HG02588 (cell line): ENCODE measurements at regions not wholly inside any gene's neighbourhood (a gene's known extent, or its start where the extent isn't known, plus 50 kb on each side); places are given as distances from the start of the nearest gene placed in this dataset.

Experiments
- ATAC-seq: cut with Tn5 transposase; IDR thresholded peaks from one replicate; pipeline ENCODE4 v1.9.1; 2021; ENCODE audit warnings: mild to moderate bottlenecking, moderate library complexity; ENCODE audit not compliant: unreplicated experiment

GRCh38 chr5:2658881-2659470 is 92.5 kb downstream of the IRX2 start:
- ATAC-seq, result no peak

- no peak for ATAC-seq
Measured at GRCh38 chr5:2658447-2658846, 93.0 kb downstream of the IRX2 start.

DNA sequence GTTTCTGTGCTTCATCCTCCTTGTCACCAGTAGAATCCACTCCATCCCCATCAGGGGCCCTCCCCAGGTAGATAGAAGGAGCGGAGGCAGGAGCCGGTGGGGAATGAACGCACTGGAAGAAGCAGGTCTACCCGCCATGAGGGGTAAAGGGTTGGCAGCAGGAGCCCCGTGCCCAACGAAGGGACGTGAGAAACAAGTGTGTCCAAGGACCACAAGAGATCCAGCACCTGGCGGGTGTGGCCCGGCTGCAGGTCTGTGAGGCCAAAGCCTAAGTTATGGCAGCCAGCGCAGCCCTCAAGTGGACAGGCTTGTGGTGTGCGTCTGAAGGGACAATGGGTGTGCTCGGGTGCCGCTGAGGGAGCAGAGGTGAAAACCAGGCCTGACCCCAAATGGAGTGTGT is 94.3 kb downstream of the IRX2 start:
- ATAC-seq, result no peak

GRCh38 chr5:2656206-2656605 is 95.3 kb downstream of the IRX2 start:
- no peak for ATAC-seq

GRCh38 chr5:2653991-2654390 is 97.5 kb downstream of the IRX2 start:
- ATAC-seq, result no peak

DNA sequence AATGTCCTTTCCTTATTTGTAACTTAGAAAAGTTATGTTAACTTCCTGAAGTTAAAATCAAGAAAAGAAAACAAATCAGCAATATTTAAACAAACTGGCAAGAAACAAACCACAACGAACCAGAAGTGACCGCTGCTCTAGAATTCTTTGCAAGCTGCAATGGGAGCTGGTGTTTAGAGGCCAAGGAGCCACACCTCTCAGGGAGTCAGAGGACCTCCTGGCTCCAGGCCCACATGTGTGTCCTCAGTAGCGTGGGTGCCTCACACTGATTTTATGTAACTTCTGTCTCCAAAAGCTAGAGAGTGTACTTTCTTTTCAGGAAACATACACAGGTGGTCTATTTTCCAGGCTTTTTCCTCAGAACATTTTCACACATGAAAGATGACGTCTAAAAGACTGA is 100.4 kb downstream of the IRX2 start:
- ATAC-seq, result no peak

- no peak for ATAC-seq
Measured at GRCh38 chr5:2642684-2643345, 108.7 kb downstream of the IRX2 start.

DNA sequence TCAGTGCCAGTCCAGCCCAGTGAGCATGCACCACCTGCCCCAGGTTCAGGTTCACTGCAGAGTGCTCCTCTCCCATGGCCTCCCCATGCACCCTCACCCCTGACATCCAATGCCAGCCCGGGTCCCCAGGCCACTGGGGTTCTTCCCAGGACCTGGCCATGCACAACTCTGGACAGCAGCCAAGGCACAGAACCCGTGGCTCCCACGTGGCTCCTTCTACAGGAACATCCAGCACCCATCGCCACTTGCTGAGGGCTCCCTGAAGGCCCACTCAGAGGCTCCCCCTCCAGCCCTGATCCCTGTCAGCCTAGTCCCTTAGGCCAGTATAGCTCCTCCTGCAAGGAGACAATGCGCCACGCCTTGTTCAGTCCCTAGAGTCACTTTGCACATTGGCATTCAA is 110.8 kb downstream of the IRX2 start:
- no peak for ATAC-seq

DNA sequence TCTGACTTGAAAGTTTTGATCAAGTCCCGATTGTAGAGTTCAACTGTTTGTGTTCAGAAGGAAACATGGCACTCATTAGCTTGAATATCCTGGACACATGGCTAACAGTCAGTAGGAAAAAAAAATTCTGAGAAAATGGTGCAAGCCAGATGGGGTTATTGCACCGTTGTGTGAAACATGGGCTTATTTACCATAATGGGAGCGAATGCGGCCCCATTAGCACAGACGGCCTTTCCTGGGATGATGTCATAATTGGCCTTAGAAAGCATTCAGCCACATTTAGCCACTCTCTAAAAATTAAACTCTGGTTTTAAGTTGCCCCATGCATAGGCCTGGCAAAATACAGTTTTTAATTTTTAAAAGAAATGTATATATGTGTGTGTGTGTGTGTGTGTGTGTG is 112.1 kb downstream of the IRX2 start:
- ATAC-seq, result no peak

GRCh38 chr5:2634399-2635176 is 116.9 kb downstream of the IRX2 start:
- no peak for ATAC-seq

DNA sequence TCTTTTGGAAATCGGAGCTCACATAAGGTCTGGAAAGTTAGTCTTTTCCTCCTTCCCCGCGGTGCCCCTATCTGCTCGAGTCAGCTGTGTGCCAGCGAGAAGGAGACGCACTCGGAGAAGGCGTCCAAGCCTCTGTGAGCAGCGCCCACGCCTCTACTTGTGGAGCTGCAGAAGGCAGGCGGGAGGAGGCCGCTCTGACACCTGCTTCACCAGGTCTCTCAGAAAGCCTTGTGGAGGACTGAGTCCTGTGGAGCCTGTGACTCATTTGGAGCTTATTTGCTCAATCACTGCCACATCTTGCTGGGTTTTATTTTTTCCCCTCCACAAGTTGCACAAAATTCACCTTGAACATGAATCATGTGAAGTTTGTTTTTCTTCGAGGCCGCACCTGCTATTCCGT is 117.5 kb downstream of the IRX2 start:
- ATAC-seq, result no peak

- ATAC-seq, result no peak
Measured at GRCh38 chr5:2631758-2632157, 119.7 kb downstream of the IRX2 start.

- ATAC-seq, result no peak
Measured at GRCh38 chr5:2629045-2629444, 122.4 kb downstream of the IRX2 start.

- ATAC-seq, result no peak
Measured at GRCh38 chr5:2627867-2628266, 123.6 kb downstream of the IRX2 start.

DNA sequence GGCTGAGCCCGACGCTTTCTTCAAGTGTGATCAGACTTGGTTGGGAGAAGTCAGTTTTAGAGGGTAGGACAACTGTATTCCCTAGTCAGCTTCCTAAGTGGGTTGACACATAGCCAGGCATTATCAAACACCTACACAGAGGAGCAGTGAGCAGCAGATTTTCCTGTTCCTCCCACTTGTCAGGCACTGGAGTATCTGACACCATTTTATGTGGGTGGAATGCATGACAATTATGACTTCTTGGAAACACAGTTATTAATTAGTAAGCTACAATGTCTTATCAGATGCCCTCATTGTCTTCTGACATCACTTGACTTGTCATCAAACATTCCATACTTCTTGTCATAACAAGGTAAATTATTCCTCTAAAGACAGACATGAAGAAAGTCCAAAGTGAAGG is 124.9 kb downstream of the IRX2 start:
- no peak for ATAC-seq

DNA sequence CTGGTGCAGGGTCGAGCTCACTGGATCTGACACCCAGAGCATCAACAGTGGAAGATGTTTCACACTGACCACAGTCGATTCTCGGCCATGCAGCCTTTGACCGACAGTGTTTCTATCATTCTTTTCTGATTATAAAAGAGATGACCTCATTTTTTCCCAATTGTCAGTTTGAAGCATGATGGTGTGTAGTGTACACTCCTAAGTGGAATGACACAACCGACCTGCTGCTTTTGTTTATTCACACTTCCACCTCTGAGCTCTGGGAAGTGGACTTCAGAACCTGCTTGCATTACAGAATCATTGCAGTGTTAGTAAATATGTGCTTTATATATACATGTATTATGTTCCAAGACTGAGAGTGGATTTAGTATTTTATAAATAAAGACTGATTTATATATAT is 128.6 kb downstream of the IRX2 start:
- ATAC-seq, result no peak

GRCh38 chr5:2621631-2622030 is 129.8 kb downstream of the IRX2 start:
- ATAC-seq, result no peak

GRCh38 chr5:2619216-2619615 is 132.3 kb downstream of the IRX2 start:
- ATAC-seq, result no peak

DNA sequence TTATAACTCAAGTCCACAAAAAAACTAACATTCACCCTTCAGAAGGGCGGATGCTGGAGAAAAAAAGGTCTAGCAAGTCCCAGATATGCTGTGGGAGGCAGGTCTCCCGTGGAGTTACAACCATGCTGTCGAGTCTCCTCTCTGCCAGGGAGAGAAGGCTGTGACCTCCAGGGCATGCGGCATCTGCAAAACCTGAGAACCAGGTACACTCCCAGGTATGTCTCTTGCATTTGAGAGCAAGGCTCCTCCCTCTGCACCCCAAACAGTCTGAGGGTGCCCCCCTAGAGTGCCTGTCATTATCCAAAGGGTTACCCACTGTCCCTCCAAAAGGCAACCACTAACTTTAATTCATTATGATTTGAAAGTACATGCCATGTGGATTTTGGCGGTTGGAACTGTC is 134.0 kb downstream of the IRX2 start:
- ATAC-seq, result no peak

- ATAC-seq, result no peak
Measured at GRCh38 chr5:2615917-2616316, 135.6 kb downstream of the IRX2 start.

- no peak for ATAC-seq
Measured at GRCh38 chr5:2614571-2614970, 136.9 kb downstream of the IRX2 start.

GRCh38 chr5:2611659-2612058 is 139.8 kb downstream of the IRX2 start:
- ATAC-seq, result no peak
